ENCODE measurements at regions not wholly inside any gene's neighbourhood (a gene's known extent, or its start where the extent isn't known, plus 50 kb on each side); places are given as distances from the start of the nearest gene placed in this dataset.

GRCh38 chr20:12022126-12022525 is 104.4 kb downstream of the BTBD3 start:
- DNase-seq (ENCODE audit: low spot score) = no peak

- DNase-seq (ENCODE audit: low spot score) = no peak
Measured at GRCh38 chr20:12023194-12023795, 105.6 kb downstream of the BTBD3 start.

GRCh38 chr20:12028771-12029170 is 111.1 kb downstream of the BTBD3 start:
- no peak for DNase-seq (ENCODE audit: low spot score)

GRCh38 chr20:12030470-12030869 is 112.8 kb downstream of the BTBD3 start:
- DNase-seq (ENCODE audit: low spot score) = no peak

GRCh38 chr20:12036142-12036541 is 118.4 kb downstream of the BTBD3 start:
- no peak for DNase-seq (ENCODE audit: low spot score)

- no peak for DNase-seq (ENCODE audit: low spot score)
Measured at GRCh38 chr20:12037521-12037920, 119.8 kb downstream of the BTBD3 start.

- no peak for DNase-seq (ENCODE audit: low spot score)
Measured at GRCh38 chr20:12040261-12040660, 122.6 kb downstream of the BTBD3 start.

- no peak for DNase-seq (ENCODE audit: low spot score)
Measured at GRCh38 chr20:12044969-12045368, 127.3 kb downstream of the BTBD3 start.

GRCh38 chr20:12047838-12048432 is 130.2 kb downstream of the BTBD3 start:
- no peak for DNase-seq (ENCODE audit: low spot score)

GRCh38 chr20:12049125-12049524 is 131.4 kb downstream of the BTBD3 start:
- no peak for DNase-seq (ENCODE audit: low spot score)

- no peak for DNase-seq (ENCODE audit: low spot score)
Measured at GRCh38 chr20:12051206-12052163, 133.8 kb downstream of the BTBD3 start.

GRCh38 chr20:12053353-12053752 is 135.7 kb downstream of the BTBD3 start:
- DNase-seq (ENCODE audit: low spot score) = peak; percentile 60

GRCh38 chr20:12054556-12054955 is 136.9 kb downstream of the BTBD3 start:
- DNase-seq (ENCODE audit: low spot score) = no peak

GRCh38 chr20:12055161-12055560 is 137.5 kb downstream of the BTBD3 start:
- DNase-seq (ENCODE audit: low spot score) = no peak

- no peak for DNase-seq (ENCODE audit: low spot score)
Measured at GRCh38 chr20:12056839-12057238, 139.1 kb downstream of the BTBD3 start.

- DNase-seq (ENCODE audit: low spot score) = no peak
Measured at GRCh38 chr20:12057778-12058177, 140.1 kb downstream of the BTBD3 start.

GRCh38 chr20:12058216-12058615 is 140.5 kb downstream of the BTBD3 start:
- no peak for DNase-seq (ENCODE audit: low spot score)

GRCh38 chr20:12061466-12061865 is 143.8 kb downstream of the BTBD3 start:
- no peak for DNase-seq (ENCODE audit: low spot score)

- no peak for DNase-seq (ENCODE audit: low spot score)
Measured at GRCh38 chr20:12063106-12063684, 145.5 kb downstream of the BTBD3 start.

GRCh38 chr20:12064540-12064939 is 146.8 kb downstream of the BTBD3 start:
- DNase-seq (ENCODE audit: low spot score) = no peak

GRCh38 chr20:12067686-12068085 is 150.0 kb downstream of the BTBD3 start:
- DNase-seq (ENCODE audit: low spot score) = no peak

GRCh38 chr20:12068121-12068520 is 150.4 kb downstream of the BTBD3 start:
- no peak for DNase-seq (ENCODE audit: low spot score)

- DNase-seq (ENCODE audit: low spot score) = no peak
Measured at GRCh38 chr20:12069181-12069580, 151.5 kb downstream of the BTBD3 start.

All from SW480 (cell line).